A549 (cell line): ENCODE measurements at regions not wholly inside any gene's neighbourhood (a gene's known extent, or its start where the extent isn't known, plus 50 kb on each side); places are given as distances from the start of the nearest gene placed in this dataset.
A peak's percentile ranks its signal among the peaks of the same experiment; 100 is the strongest.
"Not testable (repeated sequence)": the region's sequence is repeated elsewhere in the genome, so short reads cannot be mapped to it uniquely, and the experiment has no call there.

Experiments used
- ATAC-seq, 2 experiments: fragments of 200-7000 bp in 1 of 2; fragments of >200 bp in 1 of 2; cut with Nextera tagmentation in 1 of 2; cut with Tn5 transposase in 1 of 2; 3 replicates each; pipeline versions ENCODE4 v1.8.0 to v1.9.1; 2018 to 2020; ENCODE audit warnings: mild to moderate bottlenecking in 1 of 2, moderate library complexity in 1 of 2
- CTCF ChIA-PET: fragments of 300-600 bp; sonication (Branson Sonifier 250); formaldehyde crosslinking; extraction: SDS; loops from one replicate; lab custom pipeline; 2021; ENCODE audit warnings: antibody characterized with exemption, inconsistent platforms; lab: Yijun Ruan, JAX
- POLR2A ChIA-PET: fragments of 350-600 bp; formaldehyde crosslinking; extraction: SDS; loops from one replicate; lab custom pipeline; 2021; ENCODE audit warnings: antibody characterized with exemption, inconsistent platforms; lab: Yijun Ruan, JAX
- DNase-seq, 2 experiments: peaks; one replicate each; pipeline versions ENCODE4 v3.0.0 to v3.0.0-alpha.2; 2011 to 2016; ENCODE audit warnings: low read depth in 1 of 2, low spot score in 1 of 2
- FAIRE-seq: peaks from 2 replicates; lab custom pipeline; 2011; peaks lifted over from hg19 to GRCh38; lab: Jason Lieb, UNC
- H3K27ac ChIP-seq, 2 experiments: fragments of >200 bp; sonication (Bioruptor Twin); formaldehyde crosslinking; 3 replicates each; pipeline ENCODE4 v1.5.1; 2016 to 2017
- H3K4me1 ChIP-seq: fragments of >200 bp; sonication (Bioruptor Twin); formaldehyde crosslinking; 3 replicates; pipeline ENCODE4 v1.6.1; 2016
- H3K4me2 ChIP-seq: fragments of >200 bp; sonication (Bioruptor Twin); formaldehyde crosslinking; 3 replicates; pipeline ENCODE4 v1.6.1; 2016
- H3K4me3 ChIP-seq: fragments of >200 bp; sonication (Bioruptor Twin); formaldehyde crosslinking; 3 replicates; pipeline ENCODE4 v1.5.1; 2016
- H3K9me3 ChIP-seq: fragments of >200 bp; sonication (Bioruptor Twin); formaldehyde crosslinking; 3 replicates; pipeline ENCODE4 v1.6.1; 2016
- CHD2 ChIP-seq: fragments of 150-350 bp; IDR thresholded peaks from 2 replicates; pipeline ENCODE4 v1.6.1; 2014; ENCODE audit warnings: low read length; ENCODE audit not compliant: partially characterized antibody
- CTCF ChIP-seq: fragments of >200 bp; sonication (Bioruptor Twin); formaldehyde crosslinking; IDR thresholded peaks from 3 replicates; pipeline ENCODE4 v1.5.1; 2016
- ESRRA ChIP-seq: fragments of 150-350 bp; IDR thresholded peaks from 2 replicates; pipeline ENCODE4 v1.6.1; 2014; ENCODE audit warnings: mild to moderate bottlenecking, low read length, borderline replicate concordance
- HDAC2 ChIP-seq: fragments of 200-600 bp; sonication (generic); IDR thresholded peaks from 2 replicates; pipeline ENCODE4 v1.6.1; 2016
- HEYL ChIP-seq: fragments of 250-450 bp; sonication (Bioruptor Pico); IDR thresholded peaks from 2 replicates; pipeline ENCODE4 v1.8.0; 2021; ENCODE audit warnings: mild to moderate bottlenecking, moderate library complexity
- HOXA7 ChIP-seq: fragments of 250-450 bp; sonication (Bioruptor Pico); IDR thresholded peaks from 2 replicates; pipeline ENCODE4 v1.5.0; 2020; ENCODE audit warnings: mild to moderate bottlenecking, moderate library complexity
- HOXB13 ChIP-seq: fragments of 250-450 bp; sonication (Bioruptor Pico); IDR thresholded peaks from 2 replicates; pipeline ENCODE4 v1.5.0; 2020; ENCODE audit warnings: low read depth, mild to moderate bottlenecking, moderate library complexity
- JUN ChIP-seq, 2 experiments: fragments of >200 bp; sonication (Bioruptor Twin); formaldehyde crosslinking; IDR thresholded peaks; 2 replicates in 1 of 2; 3 replicates in 1 of 2; pipeline ENCODE4 v1.6.1; 2016 to 2017
- KDM5A ChIP-seq: fragments of 200-600 bp; sonication (generic); IDR thresholded peaks from 2 replicates; pipeline ENCODE4 v1.6.1; 2016; ENCODE audit warnings: antibody characterized with exemption, mild to moderate bottlenecking
- MAFK ChIP-seq: fragments of 450-650 bp; IDR thresholded peaks from 2 replicates; pipeline ENCODE4 v1.6.1; 2014; ENCODE audit not compliant: partially characterized antibody
- MAX ChIP-seq: IDR thresholded peaks from 2 replicates; pipeline ENCODE4 v1.6.1; 2012
- PHF8 ChIP-seq: fragments of 200-600 bp; sonication (generic); IDR thresholded peaks from 2 replicates; pipeline ENCODE4 v1.6.1; 2016; ENCODE audit warnings: low read depth, mild to moderate bottlenecking, antibody characterized with exemption, moderate library complexity, borderline replicate concordance
- POLR2A ChIP-seq: IDR thresholded peaks from 2 replicates; pipeline ENCODE4 v1.6.1; 2012; ENCODE audit warnings: mild to moderate bottlenecking, low read length
- POLR2AphosphoS2 ChIP-seq: conservative IDR thresholded peaks from 2 replicates; pipeline ENCODE4 v1.6.1; 2012; ENCODE audit warnings: low read length, improper control_type of control experiment, inconsistent platforms
- RARB ChIP-seq: fragments of 250-450 bp; sonication (Bioruptor Pico); IDR thresholded peaks from 2 replicates; pipeline ENCODE4 v1.8.0; 2021; ENCODE audit warnings: mild to moderate bottlenecking, moderate library complexity
- REST ChIP-seq: fragments of 200-600 bp; sonication (generic); IDR thresholded peaks from 2 replicates; pipeline ENCODE4 v1.6.1; 2016; ENCODE audit warnings: antibody characterized with exemption, mild to moderate bottlenecking, moderate library complexity
- SMC3 ChIP-seq: fragments of >200 bp; sonication (Bioruptor Twin); formaldehyde crosslinking; IDR thresholded peaks from 3 replicates; pipeline ENCODE4 v1.6.1; 2018; ENCODE audit warnings: inconsistent platforms
- USF2 ChIP-seq: fragments of 450-650 bp; IDR thresholded peaks from 2 replicates; pipeline ENCODE4 v1.6.1; 2014; ENCODE audit warnings: antibody characterized with exemption
- ZC3H11A ChIP-seq: fragments of 450-650 bp; IDR thresholded peaks from 2 replicates; pipeline ENCODE4 v1.6.1; 2014; ENCODE audit warnings: antibody characterized with exemption, mild to moderate bottlenecking
- ZSCAN20 ChIP-seq: fragments of 250-450 bp; sonication (Bioruptor Pico); IDR thresholded peaks from 2 replicates; pipeline ENCODE4 v1.8.0; 2022; ENCODE audit warnings: mild to moderate bottlenecking, moderate library complexity
- WGBS: methylation state at CpG from one replicate; pipeline ENCODE4 v1.1.6; 2017; ENCODE audit errors: missing lambda C conversion rate; 5-methylcytosine and 5-hydroxymethylcytosine counted together

GRCh38 chr1:60876952-60877351, 205.4 kb upstream of the NFIA start (continued):
- TF ChIP-seq CTCF (no peak), CHD2 (no peak), HOXA7 (CRISPR knock-in tag) (no peak), USF2 (no peak), HEYL (no peak), JUN (IDR thresholded peaks at IDR 0.05) (no peak), POLR2AphosphoS2 (no peak), SMC3 (no peak), PHF8 (no peak)

GRCh38 chr1:60875138-60875537, 207.2 kb upstream of the NFIA start:
- TF ChIP-seq POLR2A (no peak), JUN (IDR thresholded peaks at IDR 0.05) (no peak), MAFK (no peak)
- TF ChIP-seq, all 56 proteins: peak for 0
- DNase-seq, result no peak
- no peaks in the 10 kb centered on the region for H3K4me1 ChIP-seq
- H3K4me3 ChIP-seq, result no peak overlapping the region
- H3K27ac ChIP-seq, result no peak overlapping the region
- 13% methylated on average over 1 of the region's 1 CpG for WGBS
- no peaks in the 10 kb centered on the region for H3K9me3 ChIP-seq
- no peak overlapping the region for H3K4me2 ChIP-seq
- ChIA-PET CTCF (interaction anchor here (0.6 kb wide), 1 partner anchor 721 kb away, joined by 4 read pairs; no protein-coding TSS in a partner anchor), POLR2A (no interaction called here)
- ATAC-seq, result no peak
- no peak for FAIRE-seq

- CTCF ChIA-PET, result interaction anchor here (0.6 kb wide), 1 partner anchor 721 kb away, joined by 4 read pairs; no protein-coding TSS in a partner anchor
- POLR2A ChIA-PET, result no interaction called here
Measured at GRCh38 chr1:60874718-60875117, 207.6 kb upstream of the NFIA start.

GRCh38 chr1:60873396-60873795, 209.0 kb upstream of the NFIA start:
- H3K9me3 ChIP-seq, POLR2A ChIA-PET, H3K4me3 ChIP-seq, FAIRE-seq, H3K27ac ChIP-seq, DNase-seq, CTCF ChIA-PET, H3K4me1 ChIP-seq, H3K4me2 ChIP-seq, ATAC-seq: not testable (repeated sequence)
- WGBS, result 76% methylated on average over 18 of the region's 18 CpGs

More at GRCh38 chr1:60874718-60875117, 207.6 kb upstream of the NFIA start:
- no peaks in the 10 kb centered on the region for H3K9me3 ChIP-seq
- FAIRE-seq (no peak), ATAC-seq (peak in 1 of 2 experiments; percentile 34; a peak in 1 of 6 replicates), DNase-seq (peak in 1 of 2 experiments; percentile 2)
- no peak overlapping the region for H3K4me3 ChIP-seq
- WGBS, result 46% methylated on average over 3 of the region's 4 CpGs
- H3K27ac ChIP-seq, result no peak overlapping the region
- H3K4me2 ChIP-seq, result no peak overlapping the region
- no peak for TF ChIP-seq MAX
- TF ChIP-seq ZC3H11A, result no peak
- no peak for TF ChIP-seq ZSCAN20 (CRISPR knock-in tag)
- TF ChIP-seq CHD2, result no peak
- TF ChIP-seq HDAC2, result no peak
- no peak for TF ChIP-seq REST
- TF ChIP-seq ESRRA, result no peak
- no peak for TF ChIP-seq HOXB13
- TF ChIP-seq KDM5A, result no peak
- no peak for TF ChIP-seq PHF8
- TF ChIP-seq RARB (CRISPR knock-in tag), result no peak
- H3K4me1 ChIP-seq, result no peaks in the 10 kb centered on the region
